ENCODE measurements at regions not wholly inside any gene's neighbourhood (a gene's known extent, or its start where the extent isn't known, plus 50 kb on each side); places are given as distances from the start of the nearest gene placed in this dataset.

DNA sequence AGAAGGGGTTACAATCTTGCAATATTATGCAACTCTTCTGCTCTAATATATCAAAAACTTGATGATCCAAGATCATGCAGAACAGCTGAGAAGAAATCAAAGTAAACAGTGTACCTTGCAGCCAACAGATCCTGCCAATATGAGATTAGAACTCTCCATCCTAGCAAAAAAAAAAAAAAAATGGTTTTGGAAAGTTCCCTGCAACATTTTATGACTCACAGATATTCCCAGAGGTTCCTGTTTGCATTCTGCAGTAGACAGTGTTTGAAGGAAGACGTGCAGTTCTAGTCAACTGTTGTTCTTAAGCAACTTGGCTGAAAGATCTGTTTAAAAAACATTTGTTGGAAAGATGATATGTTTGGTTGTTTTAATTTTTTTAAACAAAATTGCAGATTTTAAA lies 103.6 kb upstream of the WDR75 start:
- H3K4me3 ChIP-seq (ENCODE audit: low read depth in 2 of 2, low read length in 2 of 2) = no peak overlapping the region
- intact Hi-C loops (cut with micrococcal nuclease; ENCODE audit: unreplicated experiment) = no loop called here
- ATAC-seq (no peak), DNase-seq (ENCODE audit: low read depth, low spot score) (no peak)
- H3K27me3 ChIP-seq (ENCODE audit: control insufficient read depth, insufficient read depth, low read length) = no peaks in the 10 kb centered on the region
- no TSS peak for BruUV-seq (replicated peaks)
- POLR2A ChIA-PET = no interaction called here
- in situ Hi-C loops (cut with HindIII; ENCODE audit: low pct_unique_long_range_greater_than_20kb, low sequenced_read_pairs) = no loop called here
- H3K9me3 ChIP-seq (ENCODE audit: control insufficient read depth, insufficient read depth, low read depth, low read length) = peaks cover 7% of the 10 kb centered on the region; the same call in 1 of the 2 replicates
- TF ChIP-seq CTCF (IDR thresholded peaks at IDR 0.05) = no peak
- TF ChIP-seq POLR2AphosphoS5 (IDR thresholded peaks at IDR 0.05; ENCODE audit: low read depth, low read length) = no peak
- TF ChIP-seq, protein P1, sequence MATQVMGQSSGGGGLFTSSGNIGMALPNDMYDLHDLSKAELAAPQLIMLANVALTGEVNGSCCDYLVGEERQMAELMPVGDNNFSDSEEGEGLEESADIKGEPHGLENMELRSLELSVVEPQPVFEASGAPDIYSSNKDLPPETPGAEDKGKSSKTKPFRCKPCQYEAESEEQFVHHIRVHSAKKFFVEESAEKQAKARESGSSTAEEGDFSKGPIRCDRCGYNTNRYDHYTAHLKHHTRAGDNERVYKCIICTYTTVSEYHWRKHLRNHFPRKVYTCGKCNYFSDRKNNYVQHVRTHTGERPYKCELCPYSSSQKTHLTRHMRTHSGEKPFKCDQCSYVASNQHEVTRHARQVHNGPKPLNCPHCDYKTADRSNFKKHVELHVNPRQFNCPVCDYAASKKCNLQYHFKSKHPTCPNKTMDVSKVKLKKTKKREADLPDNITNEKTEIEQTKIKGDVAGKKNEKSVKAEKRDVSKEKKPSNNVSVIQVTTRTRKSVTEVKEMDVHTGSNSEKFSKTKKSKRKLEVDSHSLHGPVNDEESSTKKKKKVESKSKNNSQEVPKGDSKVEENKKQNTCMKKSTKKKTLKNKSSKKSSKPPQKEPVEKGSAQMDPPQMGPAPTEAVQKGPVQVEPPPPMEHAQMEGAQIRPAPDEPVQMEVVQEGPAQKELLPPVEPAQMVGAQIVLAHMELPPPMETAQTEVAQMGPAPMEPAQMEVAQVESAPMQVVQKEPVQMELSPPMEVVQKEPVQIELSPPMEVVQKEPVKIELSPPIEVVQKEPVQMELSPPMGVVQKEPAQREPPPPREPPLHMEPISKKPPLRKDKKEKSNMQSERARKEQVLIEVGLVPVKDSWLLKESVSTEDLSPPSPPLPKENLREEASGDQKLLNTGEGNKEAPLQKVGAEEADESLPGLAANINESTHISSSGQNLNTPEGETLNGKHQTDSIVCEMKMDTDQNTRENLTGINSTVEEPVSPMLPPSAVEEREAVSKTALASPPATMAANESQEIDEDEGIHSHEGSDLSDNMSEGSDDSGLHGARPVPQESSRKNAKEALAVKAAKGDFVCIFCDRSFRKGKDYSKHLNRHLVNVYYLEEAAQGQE (IDR thresholded peaks at IDR 0.05; ENCODE audit: insufficient read depth in 1 of 2, low read depth in 2 of 2, low read length in 1 of 2) = no peak
- no peak for TF ChIP-seq TCF7L2 (IDR thresholded peaks at IDR 0.05; ENCODE audit: low read depth, low read length)
- no peak for TF ChIP-seq SIN3A (IDR thresholded peaks at IDR 0.05; ENCODE audit: borderline replicate concordance, insufficient read depth, low read depth, low read length)
- CTCF ChIA-PET = no interaction called here
- no peaks in the 10 kb centered on the region for H3K4me1 ChIP-seq (ENCODE audit: control insufficient read depth, insufficient read depth, low read length)
- H3K36me3 ChIP-seq (ENCODE audit: control insufficient read depth, insufficient read depth, low read length) = no peaks in the 10 kb centered on the region
- no peak overlapping the region for H3K27ac ChIP-seq (ENCODE audit: low read length)

- Histone ChIP-seq H3K36me3 (ENCODE audit: control insufficient read depth, insufficient read depth, low read length) (no peaks in the 10 kb centered on the region), H3K9me3 (ENCODE audit: control insufficient read depth, insufficient read depth, low read depth, low read length) (peaks cover 10% of the 10 kb centered on the region; the same call in 1 of the 2 replicates), H3K27ac (ENCODE audit: low read length) (no peak overlapping the region), H3K27me3 (ENCODE audit: control insufficient read depth, insufficient read depth, low read length) (no peaks in the 10 kb centered on the region), H3K4me1 (ENCODE audit: control insufficient read depth, insufficient read depth, low read length) (no peaks in the 10 kb centered on the region), H3K4me3 (ENCODE audit: low read depth in 2 of 2, low read length in 2 of 2) (no peak overlapping the region)
- in situ Hi-C loops (cut with HindIII; ENCODE audit: low pct_unique_long_range_greater_than_20kb, low sequenced_read_pairs) = no loop called here
- intact Hi-C loops (cut with micrococcal nuclease; ENCODE audit: unreplicated experiment) = no loop called here
- no peak for TF ChIP-seq TCF7L2 (IDR thresholded peaks at IDR 0.05; ENCODE audit: low read depth, low read length)
- TF ChIP-seq, protein P1 (IDR thresholded peaks at IDR 0.05; ENCODE audit: insufficient read depth in 1 of 2, low read depth in 2 of 2, low read length in 1 of 2) = no peak
- no peak for TF ChIP-seq CTCF (IDR thresholded peaks at IDR 0.05)
- TF ChIP-seq SIN3A (IDR thresholded peaks at IDR 0.05; ENCODE audit: borderline replicate concordance, insufficient read depth, low read depth, low read length) = no peak
- no peak for TF ChIP-seq POLR2AphosphoS5 (IDR thresholded peaks at IDR 0.05; ENCODE audit: low read depth, low read length)
- ChIA-PET POLR2A (no interaction called here), CTCF (no interaction called here)
- DNase-seq (ENCODE audit: low read depth, low spot score) (no peak), ATAC-seq (no peak)
- no TSS peak for BruUV-seq (replicated peaks)
Measured at GRCh38 chr2:189338115-189338514, 103.2 kb upstream of the WDR75 start.

Data from Panc1 (cell line).